ENCODE measurements at regions not wholly inside any gene's neighbourhood (a gene's known extent, or its start where the extent isn't known, plus 50 kb on each side); places are given as distances from the start of the nearest gene placed in this dataset.

- no peak for TF ChIP-seq CTCF (IDR thresholded peaks at IDR 0.05; ENCODE audit: control insufficient read depth, extremely low read depth, insufficient read depth)
- DNase-seq (ENCODE audit: low read depth), result no peak
- no peak overlapping the region for H3K4me3 ChIP-seq (ENCODE audit: low read depth, low read length)
Measured at GRCh38 chr1:73811798-73812197, 386.2 kb downstream of the LRRIQ3 start.

- no peak overlapping the region for H3K4me3 ChIP-seq (ENCODE audit: low read depth, low read length)
- DNase-seq (ENCODE audit: low read depth), result no peak
- TF ChIP-seq CTCF (IDR thresholded peaks at IDR 0.05; ENCODE audit: control insufficient read depth, extremely low read depth, insufficient read depth), result no peak
Measured at GRCh38 chr1:73804935-73805334, 393.0 kb downstream of the LRRIQ3 start.

- H3K4me3 ChIP-seq (ENCODE audit: low read depth, low read length), result no peak overlapping the region
- DNase-seq (ENCODE audit: low read depth), result peak; percentile 25
- no peak for TF ChIP-seq CTCF (IDR thresholded peaks at IDR 0.05; ENCODE audit: control insufficient read depth, extremely low read depth, insufficient read depth)
Measured at GRCh38 chr1:73803380-73803779, 394.6 kb downstream of the LRRIQ3 start.

GRCh38 chr1:73801912-73802429 lies 396.0 kb downstream of the LRRIQ3 start:
- H3K4me3 ChIP-seq (ENCODE audit: low read depth, low read length), result no peak overlapping the region
- TF ChIP-seq CTCF (IDR thresholded peaks at IDR 0.05; ENCODE audit: control insufficient read depth, extremely low read depth, insufficient read depth), result no peak
- no peak for DNase-seq (ENCODE audit: low read depth)

- no peak overlapping the region for H3K4me3 ChIP-seq (ENCODE audit: low read depth, low read length)
- DNase-seq (ENCODE audit: low read depth), result no peak
- TF ChIP-seq CTCF (IDR thresholded peaks at IDR 0.05; ENCODE audit: control insufficient read depth, extremely low read depth, insufficient read depth), result no peak
Measured at GRCh38 chr1:73800376-73800775, 397.6 kb downstream of the LRRIQ3 start.

- H3K4me3 ChIP-seq (ENCODE audit: low read depth, low read length), result no peak overlapping the region
- no peak for DNase-seq (ENCODE audit: low read depth)
- TF ChIP-seq CTCF (IDR thresholded peaks at IDR 0.05; ENCODE audit: control insufficient read depth, extremely low read depth, insufficient read depth), result no peak
Measured at GRCh38 chr1:73789965-73790364, 408.0 kb downstream of the LRRIQ3 start.

GRCh38 chr1:73784026-73784425 lies 413.9 kb downstream of the LRRIQ3 start:
- no peak for DNase-seq (ENCODE audit: low read depth)
- H3K4me3 ChIP-seq (ENCODE audit: low read depth, low read length), result no peak overlapping the region
- no peak for TF ChIP-seq CTCF (IDR thresholded peaks at IDR 0.05; ENCODE audit: control insufficient read depth, extremely low read depth, insufficient read depth)

Data from LNCaP clone FGC (cell line).